ENCODE measurements at regions not wholly inside any gene's neighbourhood (a gene's known extent, or its start where the extent isn't known, plus 50 kb on each side); places are given as distances from the start of the nearest gene placed in this dataset.

DNA sequence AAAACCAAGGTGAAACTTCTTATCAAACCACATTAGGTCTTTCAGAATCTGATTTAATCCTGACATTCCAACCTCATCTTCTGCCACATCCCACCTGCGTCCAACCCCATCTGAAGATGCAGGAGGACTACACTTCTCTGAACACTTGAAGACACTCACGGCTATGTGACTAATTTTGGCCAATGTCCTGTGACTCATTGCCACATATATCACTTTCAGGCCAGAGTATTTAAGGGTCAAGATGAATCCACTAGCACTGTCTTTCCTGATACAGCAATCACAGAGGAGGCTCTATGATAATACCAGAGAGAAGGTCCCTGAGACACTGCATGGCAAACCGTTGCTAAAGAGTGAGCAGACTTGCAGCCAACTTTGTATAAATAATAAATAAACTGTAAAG lies 323.4 kb downstream of the NR2F1-AS1 start:
- TF ChIP-seq, protein P1, sequence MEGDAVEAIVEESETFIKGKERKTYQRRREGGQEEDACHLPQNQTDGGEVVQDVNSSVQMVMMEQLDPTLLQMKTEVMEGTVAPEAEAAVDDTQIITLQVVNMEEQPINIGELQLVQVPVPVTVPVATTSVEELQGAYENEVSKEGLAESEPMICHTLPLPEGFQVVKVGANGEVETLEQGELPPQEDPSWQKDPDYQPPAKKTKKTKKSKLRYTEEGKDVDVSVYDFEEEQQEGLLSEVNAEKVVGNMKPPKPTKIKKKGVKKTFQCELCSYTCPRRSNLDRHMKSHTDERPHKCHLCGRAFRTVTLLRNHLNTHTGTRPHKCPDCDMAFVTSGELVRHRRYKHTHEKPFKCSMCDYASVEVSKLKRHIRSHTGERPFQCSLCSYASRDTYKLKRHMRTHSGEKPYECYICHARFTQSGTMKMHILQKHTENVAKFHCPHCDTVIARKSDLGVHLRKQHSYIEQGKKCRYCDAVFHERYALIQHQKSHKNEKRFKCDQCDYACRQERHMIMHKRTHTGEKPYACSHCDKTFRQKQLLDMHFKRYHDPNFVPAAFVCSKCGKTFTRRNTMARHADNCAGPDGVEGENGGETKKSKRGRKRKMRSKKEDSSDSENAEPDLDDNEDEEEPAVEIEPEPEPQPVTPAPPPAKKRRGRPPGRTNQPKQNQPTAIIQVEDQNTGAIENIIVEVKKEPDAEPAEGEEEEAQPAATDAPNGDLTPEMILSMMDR (IDR thresholded peaks at IDR 0.05 in 4 of 5, conservative IDR thresholded peaks at IDR 0.05 in 1 of 5): no peak
- no peak for TF ChIP-seq POLR2A (IDR thresholded peaks at IDR 0.05)
